ENCODE measurements at regions not wholly inside any gene's neighbourhood (a gene's known extent, or its start where the extent isn't known, plus 50 kb on each side); places are given as distances from the start of the nearest gene placed in this dataset.

GRCh38 chr20:21981597-21982344, 276.3 kb downstream of the PAX1 start:
- ATAC-seq (replicated peaks): no peak
- H3K4me1 Mint-ChIP-seq: no peaks in the 10 kb centered on the region
- no peak overlapping the region for H3K4me3 Mint-ChIP-seq
- no peak overlapping the region for H3K27ac Mint-ChIP-seq
- no peaks in the 10 kb centered on the region for H3K27me3 Mint-ChIP-seq
- H3K36me3 Mint-ChIP-seq (ENCODE audit: low read depth): no peaks in the 10 kb centered on the region
- H3K9me3 Mint-ChIP-seq: peaks cover 12% of the 10 kb centered on the region

DNA sequence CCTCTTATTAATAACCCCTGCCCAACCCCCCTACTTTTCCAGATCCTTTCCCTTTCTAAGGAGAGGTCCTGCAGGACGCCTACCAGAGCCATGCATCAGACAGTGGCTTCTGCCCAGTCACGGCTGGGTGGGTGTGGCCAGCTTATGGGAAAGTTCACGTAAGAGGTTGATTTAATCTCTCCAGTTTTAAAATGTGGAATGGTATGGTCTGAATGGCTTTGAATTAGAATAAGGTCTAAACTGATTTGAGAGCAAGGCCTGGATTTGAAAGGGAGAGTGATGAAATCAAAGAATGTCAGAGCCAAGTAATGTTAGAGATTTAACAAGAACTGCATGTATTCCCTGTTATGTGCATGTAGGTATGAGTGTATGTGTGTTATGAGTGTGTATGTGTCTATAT, 275.7 kb downstream of the PAX1 start:
- Mint-ChIP-seq H3K9me3 (peaks cover 14% of the 10 kb centered on the region), H3K4me3 (no peak overlapping the region), H3K27me3 (no peaks in the 10 kb centered on the region), H3K27ac (no peak overlapping the region), H3K36me3 (ENCODE audit: low read depth) (no peaks in the 10 kb centered on the region), H3K4me1 (no peaks in the 10 kb centered on the region)
- ATAC-seq (replicated peaks): no peak

GRCh38 chr20:21971436-21971835, 266.0 kb downstream of the PAX1 start:
- no peak for ATAC-seq (replicated peaks)
- Mint-ChIP-seq H3K27me3 (no peaks in the 10 kb centered on the region), H3K36me3 (ENCODE audit: low read depth) (no peaks in the 10 kb centered on the region), H3K4me3 (no peak overlapping the region), H3K27ac (no peak overlapping the region), H3K4me1 (no peaks in the 10 kb centered on the region), H3K9me3 (peaks cover 13% of the 10 kb centered on the region)

DNA sequence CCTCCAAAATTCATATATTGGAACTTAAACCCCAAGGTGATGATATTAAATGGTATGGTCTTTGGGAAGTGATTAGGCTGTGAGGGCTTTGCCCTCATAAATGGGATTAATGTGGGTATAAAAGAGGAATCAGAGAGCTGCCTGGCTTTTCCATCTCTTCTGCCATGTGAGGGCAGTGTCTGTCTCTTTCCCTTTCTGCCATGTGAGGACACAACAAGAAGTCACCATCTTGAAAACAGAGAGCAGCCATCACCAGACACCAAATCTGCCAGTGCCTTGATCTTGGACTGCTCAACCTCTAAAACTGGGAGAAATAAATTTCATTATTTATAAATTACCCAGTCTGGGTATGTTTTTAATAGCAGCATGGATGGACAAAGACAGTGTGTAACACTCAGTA, 263.0 kb downstream of the PAX1 start:
- H3K9me3 Mint-ChIP-seq: peaks cover 8% of the 10 kb centered on the region
- no peaks in the 10 kb centered on the region for H3K27me3 Mint-ChIP-seq
- ATAC-seq (replicated peaks): no peak
- no peak overlapping the region for H3K4me3 Mint-ChIP-seq
- H3K27ac Mint-ChIP-seq: no peak overlapping the region
- H3K4me1 Mint-ChIP-seq: no peaks in the 10 kb centered on the region
- no peaks in the 10 kb centered on the region for H3K36me3 Mint-ChIP-seq (ENCODE audit: low read depth)

GRCh38 chr20:21967481-21967880, 262.0 kb downstream of the PAX1 start:
- no peak for ATAC-seq (replicated peaks)
- Mint-ChIP-seq H3K27me3 (no peaks in the 10 kb centered on the region), H3K4me3 (no peak overlapping the region), H3K36me3 (ENCODE audit: low read depth) (no peaks in the 10 kb centered on the region), H3K9me3 (peaks cover 4% of the 10 kb centered on the region), H3K27ac (no peak overlapping the region), H3K4me1 (no peaks in the 10 kb centered on the region)

GRCh38 chr20:21956591-21956990, 251.1 kb downstream of the PAX1 start:
- peaks cover 4% of the 10 kb centered on the region for H3K9me3 Mint-ChIP-seq
- H3K4me3 Mint-ChIP-seq: no peak overlapping the region
- no peaks in the 10 kb centered on the region for H3K4me1 Mint-ChIP-seq
- no peaks in the 10 kb centered on the region for H3K27me3 Mint-ChIP-seq
- no peaks in the 10 kb centered on the region for H3K36me3 Mint-ChIP-seq (ENCODE audit: low read depth)
- H3K27ac Mint-ChIP-seq: no peak overlapping the region
- no peak for ATAC-seq (replicated peaks)

GRCh38 chr20:21947406-21947805, 241.9 kb downstream of the PAX1 start:
- Mint-ChIP-seq H3K9me3 (peaks cover 12% of the 10 kb centered on the region), H3K36me3 (ENCODE audit: low read depth) (no peaks in the 10 kb centered on the region), H3K4me1 (no peaks in the 10 kb centered on the region), H3K27ac (no peak overlapping the region), H3K27me3 (no peaks in the 10 kb centered on the region), H3K4me3 (no peak overlapping the region)
- ATAC-seq (replicated peaks): no peak

DNA sequence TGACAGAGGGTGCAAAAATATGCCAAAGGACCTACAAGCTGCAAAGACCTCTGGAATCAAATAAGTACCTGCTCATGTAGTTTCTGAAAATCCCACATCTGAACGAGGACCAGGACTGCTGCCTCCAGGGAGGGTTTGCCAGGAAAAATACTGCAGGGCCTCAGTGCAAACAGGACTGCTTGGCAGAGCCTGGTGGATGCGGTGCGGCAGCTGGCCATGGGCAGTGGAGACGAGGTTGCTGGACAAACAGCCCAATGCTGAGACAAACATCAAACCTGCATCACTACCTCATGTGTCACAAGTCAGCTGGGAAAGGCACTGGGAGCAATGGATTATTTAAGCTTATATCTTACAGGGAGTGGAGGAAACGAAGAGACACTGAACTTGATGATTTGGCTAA, 238.8 kb downstream of the PAX1 start:
- ATAC-seq (replicated peaks): no peak
- Mint-ChIP-seq H3K27ac (no peak overlapping the region), H3K36me3 (ENCODE audit: low read depth) (no peaks in the 10 kb centered on the region), H3K4me3 (no peak overlapping the region), H3K4me1 (no peaks in the 10 kb centered on the region), H3K27me3 (no peaks in the 10 kb centered on the region), H3K9me3 (peaks cover 12% of the 10 kb centered on the region)

DNA sequence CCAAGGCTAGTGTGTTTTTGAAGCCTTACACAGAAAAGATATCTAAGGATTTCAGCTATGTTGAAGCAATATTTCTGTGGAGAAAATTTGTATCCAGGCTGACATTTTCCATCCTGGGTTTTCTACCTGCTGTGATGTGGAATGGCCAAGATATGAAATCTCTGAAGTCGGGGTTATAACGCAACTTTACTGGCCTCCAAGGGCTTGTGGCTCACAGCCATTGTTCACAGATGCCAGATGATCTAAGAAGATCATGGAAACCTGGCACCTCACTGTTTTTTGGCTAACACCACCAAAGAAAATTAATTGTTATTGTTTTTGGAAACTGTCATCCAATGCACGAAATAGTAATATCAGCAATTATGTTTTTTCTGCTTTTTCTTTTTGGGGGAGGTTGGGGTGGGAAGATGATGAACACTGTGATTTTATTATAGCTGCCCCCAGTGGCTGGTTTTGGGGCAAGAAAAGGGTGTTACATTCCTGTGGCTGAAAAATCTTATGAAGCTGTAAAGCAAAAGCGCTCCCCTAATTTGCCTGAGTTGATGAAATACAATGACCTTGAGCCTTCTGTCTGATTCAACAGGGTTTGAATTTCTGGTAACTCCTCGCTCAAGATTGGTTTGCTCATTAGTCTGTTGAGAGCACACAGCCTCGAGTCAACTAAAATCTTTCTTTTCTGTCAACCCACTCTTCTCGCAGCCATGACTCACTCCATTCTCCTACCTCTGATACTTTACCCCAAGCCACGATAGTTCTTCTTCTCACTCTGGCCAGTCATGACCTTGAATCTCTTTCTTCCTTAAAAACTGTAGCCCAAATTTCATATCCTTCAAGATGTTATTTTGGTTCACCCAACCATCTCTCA, 236.7 kb downstream of the PAX1 start:
- H3K36me3 Mint-ChIP-seq (ENCODE audit: low read depth): no peaks in the 10 kb centered on the region
- no peak overlapping the region for H3K27ac Mint-ChIP-seq
- no peaks in the 10 kb centered on the region for H3K27me3 Mint-ChIP-seq
- no peak for ATAC-seq (replicated peaks)
- H3K4me3 Mint-ChIP-seq: no peak overlapping the region
- H3K9me3 Mint-ChIP-seq: peaks cover 8% of the 10 kb centered on the region
- H3K4me1 Mint-ChIP-seq: no peaks in the 10 kb centered on the region

DNA sequence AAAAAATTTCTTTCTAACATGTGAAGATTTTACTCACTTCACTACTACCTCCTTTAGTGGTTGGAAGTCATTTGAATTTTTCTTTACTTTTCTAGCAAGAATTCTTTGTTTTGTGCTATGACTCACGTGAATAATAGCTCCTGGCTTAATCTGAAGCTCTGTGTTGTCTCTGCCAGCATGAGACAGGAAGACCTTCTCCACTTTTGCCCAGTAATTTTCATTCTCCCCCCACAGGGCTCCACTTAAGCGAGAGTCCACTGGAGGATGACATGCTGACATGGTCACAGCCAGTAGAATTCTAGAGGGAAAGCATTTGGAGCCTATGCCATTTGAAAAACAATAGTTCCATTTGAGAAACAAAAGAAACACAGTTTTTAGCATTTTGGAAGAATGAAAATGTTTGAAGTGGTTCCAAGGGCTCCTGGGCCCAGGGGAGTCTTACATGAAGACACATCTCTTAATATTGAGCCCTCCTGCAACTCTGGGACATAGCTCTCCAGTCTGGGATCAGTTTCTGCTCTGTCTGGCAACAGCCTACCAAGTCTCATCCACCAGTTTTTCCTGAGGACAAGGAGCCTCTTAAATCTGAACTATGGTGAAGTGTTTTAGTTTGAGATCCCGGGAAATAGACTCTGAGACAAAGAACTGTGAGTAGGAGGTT, 231.4 kb downstream of the PAX1 start:
- no peak overlapping the region for H3K27ac Mint-ChIP-seq
- no peak for ATAC-seq (replicated peaks)
- H3K4me1 Mint-ChIP-seq: no peaks in the 10 kb centered on the region
- no peaks in the 10 kb centered on the region for H3K9me3 Mint-ChIP-seq
- H3K4me3 Mint-ChIP-seq: no peak overlapping the region
- H3K27me3 Mint-ChIP-seq: no peaks in the 10 kb centered on the region
- H3K36me3 Mint-ChIP-seq (ENCODE audit: low read depth): no peaks in the 10 kb centered on the region

DNA sequence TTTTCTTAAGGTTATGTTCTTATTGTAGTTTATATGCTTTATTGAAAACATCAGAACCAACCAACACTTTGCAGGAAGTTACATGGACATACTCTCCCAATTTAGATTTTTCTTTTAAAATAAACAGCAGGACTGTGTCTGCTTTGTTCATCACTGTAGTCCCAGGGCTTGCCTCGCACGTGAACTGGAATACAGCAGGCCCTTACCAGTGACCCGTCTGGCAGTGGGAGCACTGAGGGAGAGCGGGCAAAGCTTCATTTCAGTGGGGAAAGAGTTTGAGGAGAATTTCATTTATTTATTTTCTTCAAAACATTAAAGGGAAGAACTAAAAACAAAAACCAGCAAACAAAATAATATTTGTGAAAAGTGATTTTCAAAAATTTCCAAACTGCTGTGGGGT, 230.8 kb downstream of the PAX1 start:
- no peak overlapping the region for H3K4me3 Mint-ChIP-seq
- H3K9me3 Mint-ChIP-seq: no peaks in the 10 kb centered on the region
- ATAC-seq (replicated peaks): no peak
- no peaks in the 10 kb centered on the region for H3K36me3 Mint-ChIP-seq (ENCODE audit: low read depth)
- H3K27ac Mint-ChIP-seq: no peak overlapping the region
- H3K27me3 Mint-ChIP-seq: no peaks in the 10 kb centered on the region
- no peaks in the 10 kb centered on the region for H3K4me1 Mint-ChIP-seq

- Mint-ChIP-seq H3K4me3 (no peak overlapping the region), H3K27me3 (no peaks in the 10 kb centered on the region), H3K4me1 (no peaks in the 10 kb centered on the region), H3K27ac (no peak overlapping the region), H3K36me3 (ENCODE audit: low read depth) (no peaks in the 10 kb centered on the region), H3K9me3 (peaks cover 4% of the 10 kb centered on the region)
- no peak for ATAC-seq (replicated peaks)
Observed at GRCh38 chr20:21933526-21933925, 228.1 kb downstream of the PAX1 start.

- Mint-ChIP-seq H3K36me3 (ENCODE audit: low read depth) (no peaks in the 10 kb centered on the region), H3K4me1 (no peaks in the 10 kb centered on the region), H3K4me3 (no peak overlapping the region), H3K9me3 (peaks cover 12% of the 10 kb centered on the region), H3K27ac (no peak overlapping the region), H3K27me3 (no peaks in the 10 kb centered on the region)
- no peak for ATAC-seq (replicated peaks)
Observed at GRCh38 chr20:21921251-21921650, 215.8 kb downstream of the PAX1 start.

- ATAC-seq (replicated peaks): no peak
- H3K36me3 Mint-ChIP-seq (ENCODE audit: low read depth): no peaks in the 10 kb centered on the region
- H3K27me3 Mint-ChIP-seq: no peaks in the 10 kb centered on the region
- H3K9me3 Mint-ChIP-seq: peaks cover 12% of the 10 kb centered on the region
- H3K4me3 Mint-ChIP-seq: no peak overlapping the region
- H3K4me1 Mint-ChIP-seq: no peaks in the 10 kb centered on the region
- no peak overlapping the region for H3K27ac Mint-ChIP-seq
Observed at GRCh38 chr20:21920211-21920610, 214.7 kb downstream of the PAX1 start.

DNA sequence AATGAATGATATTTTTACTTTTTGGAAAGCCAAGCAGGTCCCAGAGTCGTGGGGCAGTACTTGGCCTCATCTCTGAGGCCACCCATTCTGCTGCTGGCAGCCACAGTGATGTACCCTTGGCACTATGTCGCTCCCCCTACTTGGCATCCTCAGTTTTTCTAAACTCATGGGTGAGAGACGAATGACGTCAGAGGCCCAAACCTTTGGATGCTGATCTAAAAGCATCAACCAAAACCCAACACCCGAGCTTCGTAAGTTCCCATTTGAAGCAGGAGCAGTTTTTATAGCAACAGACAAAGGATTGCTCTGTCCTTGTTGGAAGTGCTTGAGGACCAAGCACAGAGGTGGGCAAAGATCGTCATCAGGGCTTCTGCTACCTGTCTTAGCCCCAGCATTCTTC, 212.9 kb downstream of the PAX1 start:
- Mint-ChIP-seq H3K27ac (no peak overlapping the region), H3K36me3 (ENCODE audit: low read depth) (no peaks in the 10 kb centered on the region), H3K4me1 (no peaks in the 10 kb centered on the region), H3K9me3 (peaks cover 8% of the 10 kb centered on the region), H3K4me3 (no peak overlapping the region), H3K27me3 (no peaks in the 10 kb centered on the region)
- no peak for ATAC-seq (replicated peaks)
